ENCODE measurements at regions not wholly inside any gene's neighbourhood (a gene's known extent, or its start where the extent isn't known, plus 50 kb on each side); places are given as distances from the start of the nearest gene placed in this dataset.

- no peaks in the 10 kb centered on the region for H3K27me3 ChIP-seq
- H3K27ac ChIP-seq, result no peak overlapping the region
- H3K4me3 ChIP-seq, result no peak overlapping the region
- Mint-ChIP-seq H3K27me3 (ENCODE audit: insufficient read depth, low read depth) (no peaks in the 10 kb centered on the region), H3K4me3 (no peak overlapping the region), H3K9me3 (peaks cover 17% of the 10 kb centered on the region), H3K27ac (no peak overlapping the region), H3K36me3 (peaks cover 2% of the 10 kb centered on the region), H3K4me1 (no peaks in the 10 kb centered on the region)
- H3K36me3 ChIP-seq, result no peaks in the 10 kb centered on the region
- H3K9me3 ChIP-seq (ENCODE audit: low read depth), result no peaks in the 10 kb centered on the region
- no peak for DNase-seq (ENCODE audit: low spot score)
- no peaks in the 10 kb centered on the region for H3F3A ChIP-seq (ENCODE audit: low read depth)
- H2AFZ ChIP-seq (replicated peaks), result no peak overlapping the region
- no peak overlapping the region for H3K4me2 ChIP-seq
- H4K20me1 ChIP-seq (ENCODE audit: low read depth), result no peaks in the 10 kb centered on the region
- H3K79me2 ChIP-seq (ENCODE audit: low read depth), result no peaks in the 10 kb centered on the region
- H3K4me1 ChIP-seq, result no peaks in the 10 kb centered on the region
- no peak overlapping the region for H3K9ac ChIP-seq
- TF ChIP-seq CTCF (IDR thresholded peaks at IDR 0.05) (no peak), EZH2 (IDR thresholded peaks at IDR 0.05) (no peak), EZH2phosphoT487 (IDR thresholded peaks at IDR 0.05) (no peak)
Observed at GRCh38 chr4:33711826-33712225, 2532.5 kb downstream of the ARAP2 start.

- no peak overlapping the region for H2AFZ ChIP-seq (replicated peaks)
- Mint-ChIP-seq H3K4me1 (no peaks in the 10 kb centered on the region), H3K27ac (no peak overlapping the region), H3K4me3 (no peak overlapping the region), H3K36me3 (peaks cover 2% of the 10 kb centered on the region), H3K9me3 (peaks cover 9% of the 10 kb centered on the region), H3K27me3 (ENCODE audit: insufficient read depth, low read depth) (no peaks in the 10 kb centered on the region)
- H3K4me3 ChIP-seq, result no peak overlapping the region
- H3K79me2 ChIP-seq (ENCODE audit: low read depth), result no peaks in the 10 kb centered on the region
- H3K9me3 ChIP-seq (ENCODE audit: low read depth), result no peaks in the 10 kb centered on the region
- no peaks in the 10 kb centered on the region for H3K4me1 ChIP-seq
- no peaks in the 10 kb centered on the region for H3F3A ChIP-seq (ENCODE audit: low read depth)
- H3K9ac ChIP-seq, result no peak overlapping the region
- H3K4me2 ChIP-seq, result no peak overlapping the region
- DNase-seq (ENCODE audit: low spot score), result no peak
- TF ChIP-seq EZH2 (IDR thresholded peaks at IDR 0.05) (no peak), EZH2phosphoT487 (IDR thresholded peaks at IDR 0.05) (no peak), CTCF (IDR thresholded peaks at IDR 0.05) (no peak)
- no peak overlapping the region for H3K27ac ChIP-seq
- H3K27me3 ChIP-seq, result no peaks in the 10 kb centered on the region
- H4K20me1 ChIP-seq (ENCODE audit: low read depth), result no peaks in the 10 kb centered on the region
- H3K36me3 ChIP-seq, result no peaks in the 10 kb centered on the region
Observed at GRCh38 chr4:33714971-33715370, 2529.3 kb downstream of the ARAP2 start.

- no peak overlapping the region for H3K4me3 Mint-ChIP-seq
- H3K27ac Mint-ChIP-seq, result no peak overlapping the region
- DNase-seq (ENCODE audit: low spot score), result no peak
- Histone ChIP-seq H2AFZ (replicated peaks) (no peak overlapping the region), H3K4me3 (no peak overlapping the region), H3K4me1 (no peaks in the 10 kb centered on the region), H3K27ac (no peak overlapping the region), H3F3A (ENCODE audit: low read depth) (no peaks in the 10 kb centered on the region), H4K20me1 (ENCODE audit: low read depth) (no peaks in the 10 kb centered on the region), H3K9ac (no peak overlapping the region), H3K27me3 (no peaks in the 10 kb centered on the region), H3K36me3 (no peaks in the 10 kb centered on the region), H3K9me3 (ENCODE audit: low read depth) (no peaks in the 10 kb centered on the region), H3K4me2 (no peak overlapping the region), H3K79me2 (ENCODE audit: low read depth) (no peaks in the 10 kb centered on the region)
- no peaks in the 10 kb centered on the region for H3K27me3 Mint-ChIP-seq (ENCODE audit: insufficient read depth, low read depth)
- no peaks in the 10 kb centered on the region for H3K4me1 Mint-ChIP-seq
- no peak for TF ChIP-seq EZH2 (IDR thresholded peaks at IDR 0.05)
- TF ChIP-seq CTCF (IDR thresholded peaks at IDR 0.05), result no peak
- no peak for TF ChIP-seq EZH2phosphoT487 (IDR thresholded peaks at IDR 0.05)
- peaks cover under 1% of the 10 kb centered on the region for H3K9me3 Mint-ChIP-seq
- no peaks in the 10 kb centered on the region for H3K36me3 Mint-ChIP-seq
Observed at GRCh38 chr4:33715841-33716395, 2528.4 kb downstream of the ARAP2 start.

Data from neural progenitor cell (in vitro differentiated cells).